ENCODE measurements at regions not wholly inside any gene's neighbourhood (a gene's known extent, or its start where the extent isn't known, plus 50 kb on each side); places are given as distances from the start of the nearest gene placed in this dataset.
A peak's percentile ranks its signal among the peaks of the same experiment; 100 is the strongest.

GRCh38 chr2:120793682-120794403 lies 58.2 kb downstream of the GLI2 start:
- Histone ChIP-seq H3K36me3 (ENCODE audit: insufficient read depth, insufficient read length, low read length) (peaks cover 40% of the 10 kb centered on the region), H3K4me3 (ENCODE audit: insufficient read length, low read depth) (no peak overlapping the region), H3K9me3 (ENCODE audit: insufficient read depth, low read length) (no peaks in the 10 kb centered on the region), H3K9ac (ENCODE audit: insufficient read length, low read depth) (no peak overlapping the region), H3K27me3 (ENCODE audit: insufficient read depth, insufficient read length) (no peaks in the 10 kb centered on the region), H3K4me1 (ENCODE audit: insufficient read depth, insufficient read length) (peaks cover 51% of the 10 kb centered on the region)
- TF ChIP-seq ZNF274 (IDR thresholded peaks at IDR 0.05; ENCODE audit: low read depth, low read length) (no peak), SUZ12 (IDR thresholded peaks at IDR 0.05; ENCODE audit: extremely low read depth, insufficient read depth, insufficient read length) (no peak), YY1 (IDR thresholded peaks at IDR 0.05; ENCODE audit: insufficient read depth, insufficient read length) (no peak)
- no peak for DNase-seq (ENCODE audit: low read depth, low spot score)

DNA sequence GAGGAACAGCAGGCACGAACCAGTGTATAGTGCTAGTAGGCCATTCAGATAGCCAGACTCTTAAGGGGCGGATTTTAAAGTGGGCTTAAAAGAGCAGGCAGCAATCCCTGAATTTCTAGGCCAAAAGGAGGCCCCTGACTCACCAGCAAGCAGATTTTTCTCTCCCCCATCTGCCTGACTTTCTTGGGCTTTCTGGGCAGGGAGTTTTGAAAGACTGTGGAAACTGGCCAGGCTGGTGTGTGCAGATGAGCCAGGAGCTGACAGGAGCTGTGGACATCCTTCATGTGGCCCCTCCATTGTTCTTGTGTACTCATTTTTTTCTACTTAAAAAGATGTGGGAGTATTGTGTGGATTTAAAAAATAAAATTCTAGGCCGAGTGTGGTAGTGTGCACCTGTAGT lies 59.0 kb downstream of the GLI2 start:
- Histone ChIP-seq H3K4me3 (ENCODE audit: insufficient read length, low read depth) (no peak overlapping the region), H3K27me3 (ENCODE audit: insufficient read depth, insufficient read length) (no peaks in the 10 kb centered on the region), H3K9ac (ENCODE audit: insufficient read length, low read depth) (no peak overlapping the region), H3K9me3 (ENCODE audit: insufficient read depth, low read length) (no peaks in the 10 kb centered on the region), H3K36me3 (ENCODE audit: insufficient read depth, insufficient read length, low read length) (peaks cover 43% of the 10 kb centered on the region), H3K4me1 (ENCODE audit: insufficient read depth, insufficient read length) (peaks cover 51% of the 10 kb centered on the region)
- TF ChIP-seq YY1 (IDR thresholded peaks at IDR 0.05; ENCODE audit: insufficient read depth, insufficient read length) (no peak), SUZ12 (IDR thresholded peaks at IDR 0.05; ENCODE audit: extremely low read depth, insufficient read depth, insufficient read length) (no peak), ZNF274 (IDR thresholded peaks at IDR 0.05; ENCODE audit: low read depth, low read length) (no peak)
- no peak for DNase-seq (ENCODE audit: low read depth, low spot score)

DNA sequence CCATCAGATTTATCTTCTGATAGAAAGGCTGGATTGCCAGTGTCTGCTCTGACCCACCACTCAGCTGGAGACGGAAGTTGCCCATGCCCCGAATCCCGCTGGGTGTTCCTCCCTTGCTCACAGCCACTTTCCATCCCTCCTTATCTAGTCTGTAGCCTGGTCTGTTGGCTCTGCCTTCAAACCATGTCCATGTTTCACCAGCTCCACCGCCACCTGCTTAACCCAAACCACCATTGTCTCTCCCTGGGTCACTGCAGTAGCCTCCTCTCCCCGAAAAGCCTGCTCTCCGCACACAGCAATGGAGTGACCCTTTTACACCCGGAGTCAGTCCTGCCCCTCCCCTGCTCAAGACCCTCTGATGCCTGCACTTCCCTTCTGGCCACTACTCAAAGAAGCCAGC lies 60.4 kb downstream of the GLI2 start:
- peaks cover 43% of the 10 kb centered on the region for H3K36me3 ChIP-seq (ENCODE audit: insufficient read depth, insufficient read length, low read length)
- peaks cover 46% of the 10 kb centered on the region for H3K4me1 ChIP-seq (ENCODE audit: insufficient read depth, insufficient read length)
- no peak overlapping the region for H3K9ac ChIP-seq (ENCODE audit: insufficient read length, low read depth)
- no peak for DNase-seq (ENCODE audit: low read depth, low spot score)
- H3K27me3 ChIP-seq (ENCODE audit: insufficient read depth, insufficient read length) = no peaks in the 10 kb centered on the region
- TF ChIP-seq ZNF274 (IDR thresholded peaks at IDR 0.05; ENCODE audit: low read depth, low read length) = no peak
- no peak for TF ChIP-seq SUZ12 (IDR thresholded peaks at IDR 0.05; ENCODE audit: extremely low read depth, insufficient read depth, insufficient read length)
- no peak for TF ChIP-seq YY1 (IDR thresholded peaks at IDR 0.05; ENCODE audit: insufficient read depth, insufficient read length)
- H3K4me3 ChIP-seq (ENCODE audit: insufficient read length, low read depth) = no peak overlapping the region
- no peaks in the 10 kb centered on the region for H3K9me3 ChIP-seq (ENCODE audit: insufficient read depth, low read length)

DNA sequence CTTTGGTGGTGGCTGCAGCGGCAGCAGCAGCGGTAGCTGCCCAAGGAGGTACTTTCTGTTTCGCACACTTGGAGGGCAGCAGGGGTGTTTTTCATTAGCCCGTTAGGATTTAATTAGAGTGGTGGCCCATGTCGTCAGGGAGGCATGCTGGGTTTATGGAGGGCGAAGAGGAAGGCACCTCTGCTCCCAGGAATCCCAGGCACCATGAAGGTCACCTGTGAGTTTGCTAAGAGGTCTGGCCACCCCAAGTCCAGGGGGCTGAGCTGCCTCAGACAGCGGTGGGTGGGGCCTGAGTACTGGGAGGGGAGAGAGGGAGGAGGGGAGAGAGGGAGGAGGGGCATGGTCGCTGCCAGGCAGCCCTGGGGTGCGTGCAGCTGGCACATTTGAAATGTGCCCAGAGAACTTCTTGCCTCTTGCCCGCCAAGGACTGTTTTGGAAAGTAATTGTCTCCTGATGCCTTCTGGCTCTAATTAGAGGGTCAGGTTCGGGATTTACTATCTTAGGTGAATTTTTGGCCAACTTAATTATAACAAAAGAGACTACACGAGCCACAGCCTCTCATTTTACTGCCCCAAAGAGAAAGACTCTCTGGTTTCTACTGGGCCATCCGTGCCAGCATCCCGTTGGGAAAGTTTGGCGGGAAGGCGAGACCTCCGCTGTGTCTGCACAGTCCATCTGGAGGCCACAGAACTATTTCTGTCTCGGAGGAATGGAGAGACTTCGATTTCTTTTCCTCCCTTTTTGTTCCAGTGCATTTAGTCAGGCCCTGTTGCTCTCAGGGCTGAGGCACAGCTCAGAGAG lies 62.0 kb downstream of the GLI2 start:
- Histone ChIP-seq H3K4me1 (ENCODE audit: insufficient read depth, insufficient read length) (peaks cover 40% of the 10 kb centered on the region), H3K9me3 (ENCODE audit: insufficient read depth, low read length) (no peaks in the 10 kb centered on the region), H3K9ac (ENCODE audit: insufficient read length, low read depth) (peak overlapping the region; percentile 5), H3K4me3 (ENCODE audit: insufficient read length, low read depth) (no peak overlapping the region), H3K36me3 (ENCODE audit: insufficient read depth, insufficient read length, low read length) (peaks cover 50% of the 10 kb centered on the region), H3K27me3 (ENCODE audit: insufficient read depth, insufficient read length) (no peaks in the 10 kb centered on the region)
- no peak for TF ChIP-seq YY1 (IDR thresholded peaks at IDR 0.05; ENCODE audit: insufficient read depth, insufficient read length)
- no peak for TF ChIP-seq SUZ12 (IDR thresholded peaks at IDR 0.05; ENCODE audit: extremely low read depth, insufficient read depth, insufficient read length)
- TF ChIP-seq ZNF274 (IDR thresholded peaks at IDR 0.05; ENCODE audit: low read depth, low read length) = no peak
- no peak for DNase-seq (ENCODE audit: low read depth, low spot score)

- TF ChIP-seq YY1 (IDR thresholded peaks at IDR 0.05; ENCODE audit: insufficient read depth, insufficient read length) (no peak), ZNF274 (IDR thresholded peaks at IDR 0.05; ENCODE audit: low read depth, low read length) (no peak), SUZ12 (IDR thresholded peaks at IDR 0.05; ENCODE audit: extremely low read depth, insufficient read depth, insufficient read length) (no peak)
- no peaks in the 10 kb centered on the region for H3K9me3 ChIP-seq (ENCODE audit: insufficient read depth, low read length)
- H3K9ac ChIP-seq (ENCODE audit: insufficient read length, low read depth) = no peak overlapping the region
- peaks cover 51% of the 10 kb centered on the region for H3K36me3 ChIP-seq (ENCODE audit: insufficient read depth, insufficient read length, low read length)
- no peak for DNase-seq (ENCODE audit: low read depth, low spot score)
- H3K4me3 ChIP-seq (ENCODE audit: insufficient read length, low read depth) = no peak overlapping the region
- H3K4me1 ChIP-seq (ENCODE audit: insufficient read depth, insufficient read length) = peaks cover 35% of the 10 kb centered on the region
- no peaks in the 10 kb centered on the region for H3K27me3 ChIP-seq (ENCODE audit: insufficient read depth, insufficient read length)
These were observed 63.0 kb downstream of the GLI2 start for GRCh38 chr2:120798567-120799247.

GRCh38 chr2:120802158-120802557 lies 66.5 kb downstream of the GLI2 start:
- H3K9me3 ChIP-seq (ENCODE audit: insufficient read depth, low read length) = no peaks in the 10 kb centered on the region
- H3K4me3 ChIP-seq (ENCODE audit: insufficient read length, low read depth) = no peak overlapping the region
- no peak overlapping the region for H3K9ac ChIP-seq (ENCODE audit: insufficient read length, low read depth)
- peaks cover 21% of the 10 kb centered on the region for H3K4me1 ChIP-seq (ENCODE audit: insufficient read depth, insufficient read length)
- DNase-seq (ENCODE audit: low read depth, low spot score) = no peak
- TF ChIP-seq YY1 (IDR thresholded peaks at IDR 0.05; ENCODE audit: insufficient read depth, insufficient read length) = no peak
- TF ChIP-seq SUZ12 (IDR thresholded peaks at IDR 0.05; ENCODE audit: extremely low read depth, insufficient read depth, insufficient read length) = no peak
- TF ChIP-seq ZNF274 (IDR thresholded peaks at IDR 0.05; ENCODE audit: low read depth, low read length) = no peak
- H3K27me3 ChIP-seq (ENCODE audit: insufficient read depth, insufficient read length) = no peaks in the 10 kb centered on the region
- peaks cover 77% of the 10 kb centered on the region for H3K36me3 ChIP-seq (ENCODE audit: insufficient read depth, insufficient read length, low read length)
